Prostate gland (tissue), 2 donors: ENCODE measurements at regions not wholly inside any gene's neighbourhood (a gene's known extent, or its start where the extent isn't known, plus 50 kb on each side); places are given as distances from the start of the nearest gene placed in this dataset.

Experiments
- DNase-seq: peaks from one replicate; pipeline ENCODE4 v3.0.0-alpha.2; 2019; ENCODE audit warnings: low spot score
- H3K27ac ChIP-seq, 2 donors: fragments of 200-600 bp; sonication (generic); 2 replicates each; pipeline ENCODE4 v1.5.1; 2017 to 2019
- H3K27me3 ChIP-seq: fragments of 200-600 bp; sonication (generic); replicated peaks from 2 replicates; pipeline ENCODE4 v1.5.1; 2019; ENCODE audit not compliant: insufficient read depth
- H3K36me3 ChIP-seq, 2 donors: fragments of 200-600 bp; sonication (generic); 1 replicate in 1 of 2; 2 replicates in 1 of 2; pipeline versions ENCODE4 v1.5.1 to v1.8.1; 2017 to 2019
- H3K4me1 ChIP-seq: fragments of 200-600 bp; sonication (generic); replicated peaks from 2 replicates; pipeline ENCODE4 v1.5.1; 2019
- H3K4me3 ChIP-seq, 2 donors: fragments of 200-600 bp; sonication (generic); 2 replicates each; pipeline ENCODE4 v1.5.1; 2017 to 2019
- H3K9me3 ChIP-seq: fragments of 200-600 bp; sonication (generic); 2 replicates; pipeline ENCODE4 v1.5.1; 2017
- POLR2A ChIP-seq: fragments of 450-650 bp; IDR thresholded peaks from one replicate; pipeline ENCODE4 v1.6.1; 2016; ENCODE audit warnings: antibody characterized with exemption, mild to moderate bottlenecking
- POLR2AphosphoS5 ChIP-seq: sonication (generic); formaldehyde crosslinking; IDR thresholded peaks from one replicate; pipeline ENCODE4 v1.6.1; 2017; ENCODE audit warnings: antibody characterized with exemption
- WGBS: methylation state at CpG from one replicate; pipeline ENCODE4 v1.1.5; 2018; 5-methylcytosine and 5-hydroxymethylcytosine counted together
- intact Hi-C: fragments of 100-400 bp; cut with DNase I; formaldehyde crosslinking; loops from one replicate; pipeline ENCODE4 v1.14.2; 2022
- TF ChIP-seq, protein P1 (sequence below), 4 experiments: fragments of 200-600 bp in 2 of 4; fragments of 450-650 bp in 2 of 4; sonication (generic) in 2 of 4; IDR thresholded peaks; 1 replicate in 3 of 4; 2 replicates in 1 of 4; pipeline ENCODE4 v1.5.1; 2016 to 2019; ENCODE audit warnings: antibody characterized with exemption in 4 of 4, mild to moderate bottlenecking in 2 of 4, moderate library complexity in 2 of 4

DNA sequence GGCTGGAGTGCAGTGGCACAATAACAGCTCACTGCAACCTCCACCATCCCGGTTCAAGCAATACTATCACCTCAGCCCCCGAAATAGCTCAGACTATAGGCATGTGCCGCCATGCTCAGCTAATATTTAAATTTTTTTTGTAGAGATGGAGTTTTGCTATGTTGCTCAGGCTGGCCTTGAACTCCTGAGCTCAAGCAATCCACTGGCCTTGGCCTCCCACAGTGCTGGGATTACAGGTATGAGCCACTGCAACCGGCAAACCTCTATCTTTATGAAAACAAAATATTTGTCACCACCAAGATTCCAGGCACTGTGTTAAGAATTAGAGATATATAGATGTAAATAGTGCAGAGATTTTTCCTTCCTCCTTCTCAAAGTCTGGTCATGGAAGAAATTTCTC lies 232.5 kb downstream of the ANKRD50 start:
- H3K27me3 ChIP-seq: no peaks in the 10 kb centered on the region
- no peak for DNase-seq
- no peaks in the 10 kb centered on the region for H3K4me1 ChIP-seq
- no peak overlapping the region for H3K27ac ChIP-seq
- no peak overlapping the region for H3K4me3 ChIP-seq
- intact Hi-C loops: no loop called here
- TF ChIP-seq POLR2AphosphoS5 (no peak), POLR2A (no peak)
- TF ChIP-seq, protein P1, sequence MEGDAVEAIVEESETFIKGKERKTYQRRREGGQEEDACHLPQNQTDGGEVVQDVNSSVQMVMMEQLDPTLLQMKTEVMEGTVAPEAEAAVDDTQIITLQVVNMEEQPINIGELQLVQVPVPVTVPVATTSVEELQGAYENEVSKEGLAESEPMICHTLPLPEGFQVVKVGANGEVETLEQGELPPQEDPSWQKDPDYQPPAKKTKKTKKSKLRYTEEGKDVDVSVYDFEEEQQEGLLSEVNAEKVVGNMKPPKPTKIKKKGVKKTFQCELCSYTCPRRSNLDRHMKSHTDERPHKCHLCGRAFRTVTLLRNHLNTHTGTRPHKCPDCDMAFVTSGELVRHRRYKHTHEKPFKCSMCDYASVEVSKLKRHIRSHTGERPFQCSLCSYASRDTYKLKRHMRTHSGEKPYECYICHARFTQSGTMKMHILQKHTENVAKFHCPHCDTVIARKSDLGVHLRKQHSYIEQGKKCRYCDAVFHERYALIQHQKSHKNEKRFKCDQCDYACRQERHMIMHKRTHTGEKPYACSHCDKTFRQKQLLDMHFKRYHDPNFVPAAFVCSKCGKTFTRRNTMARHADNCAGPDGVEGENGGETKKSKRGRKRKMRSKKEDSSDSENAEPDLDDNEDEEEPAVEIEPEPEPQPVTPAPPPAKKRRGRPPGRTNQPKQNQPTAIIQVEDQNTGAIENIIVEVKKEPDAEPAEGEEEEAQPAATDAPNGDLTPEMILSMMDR (IDR thresholded peaks at IDR 0.05): no peak
- WGBS: 94% methylated on average over 4 of the region's 4 CpGs
- H3K9me3 ChIP-seq: no peaks in the 10 kb centered on the region
- no peaks in the 10 kb centered on the region for H3K36me3 ChIP-seq

DNA sequence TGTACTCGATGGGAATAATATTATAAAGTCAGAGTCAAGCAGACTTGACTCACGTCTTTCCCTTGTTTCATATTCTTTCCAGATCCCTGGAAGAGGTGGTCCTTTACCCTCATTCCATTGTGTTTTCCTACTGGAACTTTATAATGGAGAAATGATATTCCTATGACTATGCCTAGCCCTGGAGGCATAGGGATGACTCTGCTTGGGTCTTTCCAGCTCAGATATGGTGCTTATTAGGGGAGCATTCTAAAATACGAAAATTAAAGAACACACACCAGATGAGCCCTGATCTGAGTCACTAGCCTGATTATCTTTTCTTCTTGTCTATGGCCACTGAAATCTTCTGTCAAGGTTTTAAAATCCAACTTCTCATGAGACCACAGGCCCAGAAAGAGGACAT lies 231.4 kb downstream of the ANKRD50 start:
- 94% methylated on average over 3 of the region's 3 CpGs for WGBS
- no peaks in the 10 kb centered on the region for H3K27me3 ChIP-seq
- no peaks in the 10 kb centered on the region for H3K36me3 ChIP-seq
- H3K9me3 ChIP-seq: no peaks in the 10 kb centered on the region
- no peak overlapping the region for H3K27ac ChIP-seq
- no peaks in the 10 kb centered on the region for H3K4me1 ChIP-seq
- intact Hi-C loops: no loop called here
- DNase-seq: no peak
- TF ChIP-seq, protein P1 (IDR thresholded peaks at IDR 0.05): no peak
- TF ChIP-seq POLR2AphosphoS5: no peak
- TF ChIP-seq POLR2A: no peak
- no peak overlapping the region for H3K4me3 ChIP-seq

GRCh38 chr4:124483048-124483906 lies 229.3 kb downstream of the ANKRD50 start:
- Histone ChIP-seq H3K36me3 (no peaks in the 10 kb centered on the region), H3K9me3 (no peaks in the 10 kb centered on the region), H3K4me3 (no peak overlapping the region), H3K27ac (no peak overlapping the region), H3K27me3 (no peaks in the 10 kb centered on the region), H3K4me1 (no peaks in the 10 kb centered on the region)
- no peak for DNase-seq
- 29% methylated on average over 6 of the region's 6 CpGs for WGBS
- intact Hi-C loops: no loop called here
- TF ChIP-seq POLR2AphosphoS5: no peak
- TF ChIP-seq POLR2A: no peak
- TF ChIP-seq, protein P1 (IDR thresholded peaks at IDR 0.05): no peak

GRCh38 chr4:124484008-124484407 lies 228.5 kb downstream of the ANKRD50 start:
- H3K27me3 ChIP-seq: no peaks in the 10 kb centered on the region
- no peaks in the 10 kb centered on the region for H3K9me3 ChIP-seq
- no peaks in the 10 kb centered on the region for H3K36me3 ChIP-seq
- no peak overlapping the region for H3K27ac ChIP-seq
- H3K4me3 ChIP-seq: no peak overlapping the region
- no peaks in the 10 kb centered on the region for H3K4me1 ChIP-seq
- intact Hi-C loops: no loop called here
- TF ChIP-seq POLR2AphosphoS5 (no peak), POLR2A (no peak)
- TF ChIP-seq, protein P1 (IDR thresholded peaks at IDR 0.05): no peak
- DNase-seq: no peak

DNA sequence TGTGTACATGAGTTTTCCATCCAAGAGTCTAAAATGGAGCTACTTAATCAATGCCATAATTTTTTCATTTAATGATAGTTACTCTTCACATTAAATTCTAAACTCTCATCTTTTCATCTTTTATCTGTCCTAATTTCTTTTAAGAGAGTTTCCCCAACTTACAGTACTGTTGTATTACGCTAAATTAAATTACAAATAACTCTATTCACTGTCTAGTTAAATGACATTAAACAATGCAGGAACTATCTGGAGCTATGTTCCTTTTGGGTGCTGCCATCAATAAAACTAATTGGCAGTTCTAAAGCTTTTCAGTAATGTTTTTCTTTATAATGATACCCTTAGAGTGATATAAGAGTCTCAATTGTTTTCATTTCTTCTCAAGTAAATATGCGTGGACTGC lies 227.6 kb downstream of the ANKRD50 start:
- no peak for DNase-seq
- 42% methylated on average over 2 of the region's 2 CpGs for WGBS
- Histone ChIP-seq H3K4me1 (no peaks in the 10 kb centered on the region), H3K36me3 (no peaks in the 10 kb centered on the region), H3K27ac (no peak overlapping the region), H3K27me3 (no peaks in the 10 kb centered on the region), H3K4me3 (no peak overlapping the region), H3K9me3 (no peaks in the 10 kb centered on the region)
- intact Hi-C loops: no loop called here
- no peak for TF ChIP-seq POLR2A
- TF ChIP-seq POLR2AphosphoS5: no peak
- TF ChIP-seq, protein P1 (IDR thresholded peaks at IDR 0.05): no peak
